ENCODE measurements at regions not wholly inside any gene's neighbourhood (a gene's known extent, or its start where the extent isn't known, plus 50 kb on each side); places are given as distances from the start of the nearest gene placed in this dataset.

GRCh38 chr15:39501366-39502081, 79.4 kb upstream of the THBS1 start:
- TF ChIP-seq POLR2A (IDR thresholded peaks at IDR 0.05): no peak
- no peak for TF ChIP-seq POLR2AphosphoS5 (IDR thresholded peaks at IDR 0.05)

Measured in transverse colon (tissue), 3 donors.